ENCODE measurements at regions not wholly inside any gene's neighbourhood (a gene's known extent, or its start where the extent isn't known, plus 50 kb on each side); places are given as distances from the start of the nearest gene placed in this dataset.
A peak's percentile ranks its signal among the peaks of the same experiment; 100 is the strongest.

- no peak for DNase-seq (ENCODE audit: low spot score)
Observed at GRCh38 chr2:21694079-21694878, 570.5 kb downstream of the TDRD15 start.

- no peak for DNase-seq (ENCODE audit: low spot score)
Observed at GRCh38 chr2:21696900-21697299, 573.1 kb downstream of the TDRD15 start.

GRCh38 chr2:21700644-21701043 is 576.9 kb downstream of the TDRD15 start:
- DNase-seq (ENCODE audit: low spot score): no peak

GRCh38 chr2:21710031-21710430 is 586.3 kb downstream of the TDRD15 start:
- no peak for DNase-seq (ENCODE audit: low spot score)

GRCh38 chr2:21710496-21710895 is 586.7 kb downstream of the TDRD15 start:
- no peak for DNase-seq (ENCODE audit: low spot score)

GRCh38 chr2:21715887-21716286 is 592.1 kb downstream of the TDRD15 start:
- DNase-seq (ENCODE audit: low spot score): peak; percentile 55

GRCh38 chr2:21727101-21727500 is 603.3 kb downstream of the TDRD15 start:
- no peak for DNase-seq (ENCODE audit: low spot score)

- no peak for DNase-seq (ENCODE audit: low spot score)
Observed at GRCh38 chr2:21728133-21728532, 604.4 kb downstream of the TDRD15 start.

GRCh38 chr2:21730141-21730540 is 606.4 kb downstream of the TDRD15 start:
- no peak for DNase-seq (ENCODE audit: low spot score)

- DNase-seq (ENCODE audit: low spot score): no peak
Observed at GRCh38 chr2:21740484-21740883, 616.7 kb downstream of the TDRD15 start.

- DNase-seq (ENCODE audit: low spot score): no peak
Observed at GRCh38 chr2:21746499-21746898, 622.7 kb downstream of the TDRD15 start.

GRCh38 chr2:21748501-21748900 is 624.7 kb downstream of the TDRD15 start:
- DNase-seq (ENCODE audit: low spot score): no peak

GRCh38 chr2:21754164-21754788 is 630.5 kb downstream of the TDRD15 start:
- no peak for DNase-seq (ENCODE audit: low spot score)

- DNase-seq (ENCODE audit: low spot score): no peak
Observed at GRCh38 chr2:21757805-21758430, 634.1 kb downstream of the TDRD15 start.

GRCh38 chr2:21759819-21760218 is 636.1 kb downstream of the TDRD15 start:
- no peak for DNase-seq (ENCODE audit: low spot score)

GRCh38 chr2:21761361-21761760 is 637.6 kb downstream of the TDRD15 start:
- DNase-seq (ENCODE audit: low spot score): no peak

GRCh38 chr2:21763501-21763900 is 639.7 kb downstream of the TDRD15 start:
- no peak for DNase-seq (ENCODE audit: low spot score)

- no peak for DNase-seq (ENCODE audit: low spot score)
Observed at GRCh38 chr2:21770787-21771186, 647.0 kb downstream of the TDRD15 start.

GRCh38 chr2:21772624-21773023 is 648.9 kb downstream of the TDRD15 start:
- no peak for DNase-seq (ENCODE audit: low spot score)

GRCh38 chr2:21773168-21773567 is 649.4 kb downstream of the TDRD15 start:
- no peak for DNase-seq (ENCODE audit: low spot score)

GRCh38 chr2:21774691-21775368 is 651.1 kb downstream of the TDRD15 start:
- DNase-seq (ENCODE audit: low spot score): no peak

- DNase-seq (ENCODE audit: low spot score): no peak
Observed at GRCh38 chr2:21779786-21780185, 656.0 kb downstream of the TDRD15 start.

GRCh38 chr2:21781962-21782361 is 658.2 kb downstream of the TDRD15 start:
- no peak for DNase-seq (ENCODE audit: low spot score)
